NCI-H1694 (cell line): ENCODE measurements at regions not wholly inside any gene's neighbourhood (a gene's known extent, or its start where the extent isn't known, plus 50 kb on each side); places are given as distances from the start of the nearest gene placed in this dataset.

Experiments used
- DNase-seq: peaks from one replicate; lab custom pipeline; 2025; lab: John Stamatoyannopoulos, UW

GRCh38 chr7:35581605-35582210 is 113.2 kb downstream of the HERPUD2 start:
- no peak for DNase-seq

DNA sequence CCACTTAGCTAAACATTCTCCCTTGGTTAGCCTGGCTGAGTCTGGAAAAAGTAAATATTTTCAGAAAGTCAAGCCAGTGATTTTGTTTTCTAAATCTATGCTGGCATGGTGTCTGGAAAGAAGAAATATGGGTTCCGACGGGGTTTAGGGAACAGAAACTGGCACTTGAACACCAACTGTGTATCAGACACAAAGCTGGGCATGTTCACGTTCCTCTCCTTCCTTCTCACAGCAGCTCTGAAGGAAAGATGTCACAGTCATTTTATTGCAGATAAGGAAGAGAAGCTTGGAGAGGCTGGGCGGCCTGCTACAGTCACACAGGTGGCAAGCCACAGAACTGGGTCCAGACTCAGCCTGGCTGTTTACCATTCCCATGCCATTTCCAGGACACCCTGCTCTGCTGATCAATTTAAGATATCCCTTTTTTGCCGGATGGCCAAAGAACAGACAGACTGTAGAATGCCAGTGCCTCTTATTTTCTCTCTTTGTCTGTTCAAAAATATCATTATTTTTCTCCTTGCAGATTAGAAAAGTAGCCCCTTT is 118.8 kb downstream of the HERPUD2 start:
- no peak for DNase-seq

DNA sequence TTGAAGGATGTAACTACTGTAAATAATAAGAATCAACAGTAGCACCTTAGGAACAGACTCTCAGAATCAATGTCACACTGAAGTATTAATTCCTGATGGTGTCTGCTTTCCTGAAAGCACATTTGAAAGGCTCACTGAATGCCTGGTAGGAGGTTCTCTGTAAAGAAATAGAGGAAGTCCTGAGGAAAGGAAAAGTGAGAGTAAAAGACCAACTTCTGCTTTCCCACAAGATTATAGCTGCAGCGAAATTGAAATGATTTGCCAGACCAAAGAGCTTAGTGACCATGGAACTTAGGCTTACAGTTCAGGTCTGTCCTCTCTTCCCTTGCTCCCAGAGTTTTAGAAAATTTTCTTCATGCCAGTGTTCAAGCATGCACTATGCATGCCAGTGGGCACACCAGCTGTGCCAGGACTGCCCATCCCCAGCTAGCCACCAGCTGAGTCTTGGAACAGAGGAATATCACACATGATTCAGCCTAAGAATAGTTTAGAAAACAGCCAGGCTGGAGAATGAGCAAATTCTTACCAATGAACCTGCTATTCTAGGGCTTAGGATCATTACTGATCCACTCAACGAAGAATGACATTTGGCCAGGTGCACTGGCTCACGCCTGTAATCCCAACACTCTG is 123.2 kb downstream of the HERPUD2 start:
- DNase-seq = no peak

DNA sequence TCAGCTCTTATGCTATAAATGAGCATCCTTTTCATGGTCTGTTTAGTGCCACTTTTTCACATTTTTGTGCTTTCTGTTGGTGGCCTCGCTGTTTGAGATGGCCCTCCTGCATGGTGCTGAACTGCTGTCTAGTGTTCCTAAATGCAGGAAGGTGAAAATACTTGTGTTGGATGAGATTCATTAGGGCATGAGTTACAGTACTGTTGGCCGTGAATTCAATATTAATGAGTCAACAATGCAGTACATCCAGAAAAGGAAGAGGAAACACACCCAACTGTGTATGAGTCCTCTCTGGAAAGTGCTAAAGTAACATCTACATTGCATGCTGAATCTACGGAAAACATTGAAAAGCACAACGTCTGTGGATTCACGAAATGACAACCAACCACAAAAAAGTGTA is 124.0 kb downstream of the HERPUD2 start:
- no peak for DNase-seq

GRCh38 chr7:35565927-35566326 is 129.0 kb downstream of the HERPUD2 start:
- DNase-seq = no peak

DNA sequence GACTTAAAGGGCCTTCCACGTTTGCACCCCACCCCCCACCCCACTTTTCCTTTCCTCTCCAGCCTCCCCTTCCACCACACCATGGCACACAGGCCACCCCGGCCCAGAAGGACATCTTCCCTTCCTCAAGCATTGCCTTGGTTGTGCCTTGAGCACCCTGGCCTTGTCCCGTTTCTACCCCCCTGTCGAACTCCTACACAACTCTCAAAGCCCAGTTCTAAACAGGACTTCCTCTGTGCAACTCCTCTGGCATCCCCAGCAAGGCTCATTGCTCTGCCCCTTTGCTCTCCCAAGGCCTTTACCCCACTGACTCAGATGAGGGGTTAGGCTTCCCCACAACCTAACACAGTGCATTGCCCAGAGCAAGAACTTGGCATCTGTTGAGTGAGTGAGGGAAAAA is 136.1 kb downstream of the HERPUD2 start:
- DNase-seq = no peak

- no peak for DNase-seq
Measured at GRCh38 chr7:35556515-35557471, 138.1 kb downstream of the HERPUD2 start.

DNA sequence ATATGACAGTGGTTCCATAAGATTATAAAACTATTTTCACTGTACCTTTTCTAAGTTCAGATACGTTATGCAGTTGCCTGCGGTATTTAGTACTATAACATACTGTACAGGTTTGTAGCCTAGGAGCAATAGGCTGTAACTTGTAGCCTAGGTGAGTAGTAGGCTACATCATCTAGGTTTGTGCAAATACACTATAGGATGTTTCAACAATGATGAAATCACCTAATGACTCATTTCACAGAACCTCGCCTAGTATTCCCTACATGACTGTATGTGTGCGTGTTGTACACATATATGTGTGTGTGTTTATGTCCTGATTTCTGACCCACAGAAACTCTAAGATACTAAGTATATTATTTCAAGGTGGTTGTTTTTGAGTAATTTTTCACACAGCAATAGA is 139.0 kb downstream of the HERPUD2 start:
- no peak for DNase-seq

DNA sequence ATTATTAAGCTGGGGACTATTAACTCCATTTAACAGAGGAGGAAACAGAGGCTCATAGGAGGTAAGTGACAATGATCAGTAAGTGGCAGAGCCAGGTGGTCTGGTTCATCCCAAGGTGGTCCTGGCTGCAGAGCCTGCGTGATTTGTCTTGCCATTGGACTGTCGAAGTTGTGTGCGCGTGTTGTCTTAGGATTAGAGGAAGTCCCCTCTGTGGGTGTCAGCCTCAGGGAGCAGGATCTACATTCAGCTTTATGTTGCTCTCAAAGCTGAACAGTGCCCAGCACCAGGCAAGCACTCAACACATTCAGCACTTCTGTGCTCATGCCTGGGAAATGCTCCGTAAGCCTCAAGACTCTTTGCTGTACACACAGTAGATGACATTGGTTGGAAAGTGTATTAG is 139.5 kb downstream of the HERPUD2 start:
- DNase-seq = no peak

GRCh38 chr7:35553519-35553918 is 141.4 kb downstream of the HERPUD2 start:
- no peak for DNase-seq

GRCh38 chr7:35552691-35553090 is 142.2 kb downstream of the HERPUD2 start:
- no peak for DNase-seq

GRCh38 chr7:35551321-35552081 is 143.4 kb downstream of the HERPUD2 start:
- no peak for DNase-seq

DNA sequence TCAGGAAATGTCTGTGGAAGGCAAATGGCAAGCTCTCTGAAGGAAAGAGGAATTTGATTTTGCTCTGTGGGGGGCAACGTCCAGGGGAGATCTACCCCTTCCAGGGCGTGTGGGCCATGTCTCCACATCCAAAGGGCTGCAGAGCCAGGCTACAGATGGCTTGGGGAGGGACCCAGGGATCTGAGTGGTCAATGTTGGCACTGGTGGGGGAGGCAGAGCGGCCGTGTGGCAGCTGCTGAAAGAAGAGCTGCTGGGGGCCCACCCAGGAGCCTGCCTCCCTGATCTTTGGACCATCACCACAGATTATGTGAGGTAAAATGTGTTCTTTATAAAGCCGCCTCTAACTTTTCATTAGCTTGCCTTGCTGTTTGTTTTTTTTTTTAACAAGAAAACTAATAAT is 144.1 kb downstream of the HERPUD2 start:
- no peak for DNase-seq

- no peak for DNase-seq
Measured at GRCh38 chr7:35549781-35550180, 145.2 kb downstream of the HERPUD2 start.

- DNase-seq = no peak
Measured at GRCh38 chr7:35548291-35548690, 146.6 kb downstream of the HERPUD2 start.

DNA sequence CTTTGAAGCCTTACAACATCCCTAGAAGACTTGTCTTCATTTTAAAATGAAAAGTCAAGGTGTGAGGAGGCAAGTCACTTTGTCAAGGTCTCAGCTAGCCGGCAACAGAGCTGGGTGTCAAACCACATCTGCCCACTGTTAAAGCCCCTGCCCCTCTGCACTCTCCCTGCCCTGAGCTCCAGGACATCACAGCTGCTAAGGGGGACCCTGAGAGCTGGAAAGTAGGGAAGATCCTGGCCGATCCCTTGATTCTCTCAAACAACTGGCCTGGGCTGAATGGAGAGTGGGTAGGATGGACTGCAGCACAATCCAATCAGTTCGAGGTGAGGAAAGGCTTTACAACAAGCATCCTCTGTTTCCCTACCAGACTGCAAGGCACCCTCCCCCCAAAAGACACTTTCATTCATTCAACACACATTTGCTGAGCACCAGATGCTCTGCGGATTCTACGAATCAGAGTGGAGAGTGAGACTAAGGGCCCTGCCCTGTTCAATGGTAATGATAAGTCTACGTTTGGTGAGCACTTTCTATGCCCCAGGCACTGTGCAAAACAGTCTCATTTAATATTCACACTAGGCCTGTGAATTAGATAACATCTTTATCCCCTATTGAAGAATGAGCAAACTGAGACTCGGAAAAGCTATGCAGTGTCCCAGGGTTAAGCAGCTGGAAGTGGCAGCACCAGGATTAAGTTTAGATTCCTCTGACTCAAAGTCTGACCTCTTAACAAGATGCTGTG is 148.1 kb downstream of the HERPUD2 start:
- no peak for DNase-seq

DNA sequence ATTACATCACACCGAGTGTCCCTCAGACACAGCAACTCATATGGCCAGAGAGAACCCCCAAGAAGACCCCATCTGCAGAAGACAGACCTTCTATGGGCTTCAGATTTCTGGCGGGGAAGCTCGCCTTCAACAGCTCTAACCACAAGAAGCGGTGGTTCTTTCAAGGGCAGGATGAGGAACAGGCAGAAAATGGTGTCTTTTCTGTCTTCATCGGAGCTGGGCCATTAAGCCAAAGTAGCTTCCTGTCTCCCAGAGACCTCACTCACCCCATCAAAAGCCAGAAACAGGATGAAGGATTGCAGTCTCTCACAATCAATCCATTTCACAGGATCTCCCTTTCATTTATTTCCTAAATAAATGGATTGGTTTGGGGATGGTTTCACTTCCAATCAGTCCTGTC is 149.1 kb downstream of the HERPUD2 start:
- no peak for DNase-seq

DNA sequence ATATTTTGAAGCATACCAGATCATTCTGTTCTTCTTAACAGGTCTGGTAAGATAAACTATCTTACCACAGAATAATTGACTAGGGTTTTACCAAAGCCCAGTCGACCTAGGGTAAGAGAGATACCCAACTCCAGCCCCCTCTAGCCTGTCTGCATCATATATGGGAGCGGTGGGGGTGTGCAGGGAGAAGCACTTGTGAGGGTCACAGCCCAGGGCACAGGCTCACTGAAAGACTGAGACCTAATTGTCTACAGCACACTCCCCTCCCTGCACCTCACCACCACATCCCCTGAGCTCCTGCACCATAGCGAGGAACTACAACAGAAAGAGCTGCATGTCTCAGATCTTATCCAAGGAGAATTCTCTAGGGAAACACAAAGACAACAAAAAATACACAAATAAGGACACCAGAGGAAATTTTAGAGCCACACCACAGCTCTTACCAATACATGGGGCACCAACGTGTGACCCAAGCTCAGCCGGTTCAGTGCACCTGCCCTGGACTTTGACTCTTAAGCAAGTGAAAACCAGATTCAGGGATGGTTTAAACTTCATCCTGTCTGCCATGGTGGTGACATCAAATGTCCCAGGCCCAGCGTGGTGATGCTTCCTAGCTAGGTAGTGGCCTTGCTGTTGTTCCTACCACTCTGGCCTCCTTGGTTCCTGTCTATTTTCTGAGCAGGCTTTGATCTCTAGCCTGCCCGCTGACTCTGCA is 150.8 kb downstream of the HERPUD2 start:
- no peak for DNase-seq

DNA sequence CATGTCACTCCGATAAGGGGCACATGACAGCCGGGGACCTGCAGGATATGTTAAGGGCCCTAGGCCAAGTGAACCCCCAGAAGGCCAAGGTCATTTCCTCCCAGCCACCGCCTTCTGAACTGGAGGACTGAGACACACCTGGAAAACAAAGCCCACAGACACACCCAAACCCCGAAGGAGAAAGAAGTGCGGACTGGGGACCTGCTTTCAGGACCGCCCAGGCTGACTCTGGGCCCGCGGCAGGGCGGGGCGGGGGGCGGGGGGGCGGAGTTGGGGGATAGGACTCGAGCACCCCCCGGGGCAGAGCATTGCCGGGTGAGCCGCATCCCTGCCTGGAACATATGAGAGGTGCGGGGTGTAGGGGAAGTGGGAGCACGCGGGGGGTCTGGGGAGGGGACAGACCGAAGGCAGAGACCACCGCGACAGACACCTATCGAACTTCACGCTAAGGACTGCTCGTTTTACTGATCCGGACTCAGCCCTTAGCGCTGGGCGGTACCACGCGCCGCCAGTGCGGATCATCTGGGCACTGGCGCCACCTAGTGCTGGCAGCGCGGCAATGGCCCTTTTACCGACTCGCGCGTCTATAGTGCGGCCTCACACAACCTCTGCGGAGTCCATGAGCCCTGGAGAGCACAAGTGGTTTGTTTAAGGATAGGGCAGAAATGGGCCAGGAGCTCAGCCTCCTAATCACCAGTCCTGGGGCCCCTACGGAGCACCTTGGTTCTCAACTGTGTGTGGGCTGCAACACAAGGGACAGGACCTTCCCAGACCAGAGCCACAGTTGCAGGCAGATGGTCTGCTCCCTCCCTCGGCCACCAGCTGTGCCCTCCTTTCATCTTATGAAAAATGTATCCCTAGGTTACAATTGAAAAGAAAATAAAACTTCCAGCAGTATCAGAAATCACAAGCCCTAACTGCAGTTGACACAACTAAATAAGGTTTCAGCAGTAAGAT is 157.6 kb downstream of the HERPUD2 start:
- DNase-seq = peak; percentile 54
